ENCODE measurements at regions not wholly inside any gene's neighbourhood (a gene's known extent, or its start where the extent isn't known, plus 50 kb on each side); places are given as distances from the start of the nearest gene placed in this dataset.

DNA sequence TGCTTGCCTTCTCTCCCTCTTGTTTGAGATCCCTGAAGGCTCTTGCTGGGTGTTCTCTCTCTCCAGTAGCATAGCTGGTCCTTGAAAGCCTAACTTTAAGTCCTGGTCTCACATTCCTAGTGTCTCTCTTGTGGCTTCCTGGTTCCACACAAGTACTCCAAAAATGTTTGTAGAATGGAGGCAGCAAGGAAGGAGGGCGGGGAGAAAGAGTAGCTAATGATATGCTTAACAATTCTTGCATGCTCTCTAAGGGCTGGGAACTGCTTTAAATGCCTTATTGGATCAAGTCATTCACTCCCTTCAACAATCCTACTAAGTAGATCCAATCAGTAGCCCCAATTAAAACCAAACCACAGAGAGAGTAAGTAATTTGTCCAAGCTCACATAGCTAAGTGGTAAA, 357.3 kb downstream of the KLF5 start:
- Histone ChIP-seq H2AFZ (no peak overlapping the region), H3K9me3 (ENCODE audit: low read depth) (no peaks in the 10 kb centered on the region), H3K27me3 (no peaks in the 10 kb centered on the region), H3K27ac (no peak overlapping the region), H3K79me2 (no peaks in the 10 kb centered on the region), H3K9me2 (replicated peaks; ENCODE audit: insufficient read depth) (no peaks in the 10 kb centered on the region), H3K4me3 (no peak overlapping the region), H3K36me3 (replicated peaks; ENCODE audit: insufficient read depth, low read depth) (no peaks in the 10 kb centered on the region), H4K20me1 (ENCODE audit: insufficient read depth, poor library complexity, severe bottlenecking) (no peaks in the 10 kb centered on the region), H3K4me1 (ENCODE audit: insufficient read depth) (peaks cover 5% of the 10 kb centered on the region), H3K4me2 (no peak overlapping the region)
- TF ChIP-seq EZH2phosphoT487 (IDR thresholded peaks at IDR 0.05; ENCODE audit: low read depth, severe bottlenecking, unreplicated experiment) (no peak), EZH2 (IDR thresholded peaks at IDR 0.05; ENCODE audit: borderline replicate concordance) (no peak)
- TF ChIP-seq, protein P1, sequence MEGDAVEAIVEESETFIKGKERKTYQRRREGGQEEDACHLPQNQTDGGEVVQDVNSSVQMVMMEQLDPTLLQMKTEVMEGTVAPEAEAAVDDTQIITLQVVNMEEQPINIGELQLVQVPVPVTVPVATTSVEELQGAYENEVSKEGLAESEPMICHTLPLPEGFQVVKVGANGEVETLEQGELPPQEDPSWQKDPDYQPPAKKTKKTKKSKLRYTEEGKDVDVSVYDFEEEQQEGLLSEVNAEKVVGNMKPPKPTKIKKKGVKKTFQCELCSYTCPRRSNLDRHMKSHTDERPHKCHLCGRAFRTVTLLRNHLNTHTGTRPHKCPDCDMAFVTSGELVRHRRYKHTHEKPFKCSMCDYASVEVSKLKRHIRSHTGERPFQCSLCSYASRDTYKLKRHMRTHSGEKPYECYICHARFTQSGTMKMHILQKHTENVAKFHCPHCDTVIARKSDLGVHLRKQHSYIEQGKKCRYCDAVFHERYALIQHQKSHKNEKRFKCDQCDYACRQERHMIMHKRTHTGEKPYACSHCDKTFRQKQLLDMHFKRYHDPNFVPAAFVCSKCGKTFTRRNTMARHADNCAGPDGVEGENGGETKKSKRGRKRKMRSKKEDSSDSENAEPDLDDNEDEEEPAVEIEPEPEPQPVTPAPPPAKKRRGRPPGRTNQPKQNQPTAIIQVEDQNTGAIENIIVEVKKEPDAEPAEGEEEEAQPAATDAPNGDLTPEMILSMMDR (IDR thresholded peaks at IDR 0.05; ENCODE audit: poor library complexity): no peak
- DNase-seq (ENCODE audit: low spot score): no peak
- 100% methylated on average over 1 of the region's 1 CpG for WGBS (ENCODE audit: low lambda C conversion rate, missing lambda C conversion rate)

DNA sequence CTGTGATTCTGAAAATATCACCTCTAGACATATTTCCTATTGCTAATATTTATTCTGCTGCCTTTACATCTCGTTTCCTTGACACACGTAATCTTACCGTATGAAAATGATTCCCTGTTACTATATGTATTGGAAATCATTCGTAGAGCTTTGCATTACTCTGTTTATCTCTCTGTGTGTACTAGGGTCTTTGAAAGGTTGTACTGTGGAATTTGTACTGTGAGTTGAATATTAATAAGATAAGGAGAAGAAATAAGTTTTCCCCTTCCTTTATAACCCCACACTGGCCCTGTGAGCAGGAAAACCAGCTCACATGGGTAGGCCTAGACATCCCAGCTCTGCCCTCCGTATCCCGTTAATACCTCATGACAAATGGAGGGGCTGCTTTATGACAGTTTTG, 354.9 kb downstream of the KLF5 start:
- H4K20me1 ChIP-seq (ENCODE audit: insufficient read depth, poor library complexity, severe bottlenecking): no peaks in the 10 kb centered on the region
- no peak for DNase-seq (ENCODE audit: low spot score)
- WGBS (ENCODE audit: low lambda C conversion rate, missing lambda C conversion rate): 65% methylated on average over 6 of the region's 6 CpGs

DNA sequence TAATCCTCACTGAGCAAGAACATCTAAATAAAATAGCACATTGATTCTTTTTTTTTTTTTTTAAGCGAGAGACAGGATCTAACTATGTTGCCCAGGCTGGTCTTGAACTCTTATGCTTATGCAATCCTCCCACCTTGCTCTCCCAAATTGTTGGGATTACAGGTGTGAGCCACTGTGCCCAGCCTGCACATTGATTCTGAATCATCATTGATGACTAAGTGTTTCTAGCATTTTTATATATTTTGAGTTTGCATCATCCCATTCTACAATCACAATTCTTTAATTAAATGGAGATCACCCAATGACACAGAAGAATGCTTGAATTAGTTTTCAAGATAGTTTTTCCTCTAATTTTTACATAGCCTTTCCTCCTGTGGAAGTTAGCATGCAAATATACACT, 354.1 kb downstream of the KLF5 start:
- Histone ChIP-seq H3K27me3 (no peaks in the 10 kb centered on the region), H3K4me3 (no peak overlapping the region), H3K9me3 (ENCODE audit: low read depth) (no peaks in the 10 kb centered on the region), H3K27ac (peak overlapping the region; percentile 38), H3K9me2 (replicated peaks; ENCODE audit: insufficient read depth) (no peaks in the 10 kb centered on the region), H3K4me1 (ENCODE audit: insufficient read depth) (peaks cover 5% of the 10 kb centered on the region), H3K36me3 (replicated peaks; ENCODE audit: insufficient read depth, low read depth) (no peaks in the 10 kb centered on the region), H3K4me2 (no peak overlapping the region), H3K79me2 (no peaks in the 10 kb centered on the region), H4K20me1 (ENCODE audit: insufficient read depth, poor library complexity, severe bottlenecking) (no peaks in the 10 kb centered on the region), H2AFZ (no peak overlapping the region)
- no peak for DNase-seq (ENCODE audit: low spot score)
- 90% methylated on average over 1 of the region's 1 CpG for WGBS (ENCODE audit: low lambda C conversion rate, missing lambda C conversion rate)
- TF ChIP-seq, protein P1 (IDR thresholded peaks at IDR 0.05; ENCODE audit: poor library complexity): no peak
- no peak for TF ChIP-seq EZH2 (IDR thresholded peaks at IDR 0.05; ENCODE audit: borderline replicate concordance)
- TF ChIP-seq EZH2phosphoT487 (IDR thresholded peaks at IDR 0.05; ENCODE audit: low read depth, severe bottlenecking, unreplicated experiment): no peak

More for the DNA sequence above, 354.9 kb downstream of the KLF5 start:
- no peak overlapping the region for H3K4me3 ChIP-seq
- no peak for TF ChIP-seq EZH2phosphoT487 (IDR thresholded peaks at IDR 0.05; ENCODE audit: low read depth, severe bottlenecking, unreplicated experiment)
- TF ChIP-seq, protein P1 (IDR thresholded peaks at IDR 0.05; ENCODE audit: poor library complexity): no peak
- no peak for TF ChIP-seq EZH2 (IDR thresholded peaks at IDR 0.05; ENCODE audit: borderline replicate concordance)
- H3K79me2 ChIP-seq: no peaks in the 10 kb centered on the region
- H3K27ac ChIP-seq: peak overlapping the region; percentile 38
- no peaks in the 10 kb centered on the region for H3K36me3 ChIP-seq (replicated peaks; ENCODE audit: insufficient read depth, low read depth)
- H3K9me3 ChIP-seq (ENCODE audit: low read depth): no peaks in the 10 kb centered on the region
- H3K4me1 ChIP-seq (ENCODE audit: insufficient read depth): peaks cover 5% of the 10 kb centered on the region
- H3K4me2 ChIP-seq: no peak overlapping the region
- no peak overlapping the region for H2AFZ ChIP-seq
- H3K9me2 ChIP-seq (replicated peaks; ENCODE audit: insufficient read depth): no peaks in the 10 kb centered on the region
- no peaks in the 10 kb centered on the region for H3K27me3 ChIP-seq

Measured in hepatocyte (in vitro differentiated cells).